ENCODE measurements at regions not wholly inside any gene's neighbourhood (a gene's known extent, or its start where the extent isn't known, plus 50 kb on each side); places are given as distances from the start of the nearest gene placed in this dataset.

DNA sequence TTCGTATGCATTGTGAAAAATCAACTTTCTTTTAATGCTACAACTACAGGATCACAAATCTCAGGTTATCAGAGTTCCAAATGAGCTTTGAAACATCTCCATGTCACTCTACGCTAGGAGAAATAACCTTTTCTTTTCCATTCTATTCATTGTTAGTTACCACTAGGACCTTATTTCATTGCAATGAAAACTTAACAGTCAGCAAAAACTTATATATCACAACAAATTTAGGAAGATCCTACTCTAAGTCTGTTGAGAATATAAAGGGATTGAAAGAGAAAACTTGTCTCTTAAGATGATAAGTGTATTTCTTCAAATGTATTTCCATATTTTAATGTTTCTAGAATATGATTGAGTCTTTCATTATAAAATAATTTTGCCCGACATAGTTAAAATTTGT, 539.1 kb downstream of the TMTC2 start:
- peaks cover 1% of the 10 kb centered on the region for H3K36me3 Mint-ChIP-seq (ENCODE audit: insufficient read depth)

DNA sequence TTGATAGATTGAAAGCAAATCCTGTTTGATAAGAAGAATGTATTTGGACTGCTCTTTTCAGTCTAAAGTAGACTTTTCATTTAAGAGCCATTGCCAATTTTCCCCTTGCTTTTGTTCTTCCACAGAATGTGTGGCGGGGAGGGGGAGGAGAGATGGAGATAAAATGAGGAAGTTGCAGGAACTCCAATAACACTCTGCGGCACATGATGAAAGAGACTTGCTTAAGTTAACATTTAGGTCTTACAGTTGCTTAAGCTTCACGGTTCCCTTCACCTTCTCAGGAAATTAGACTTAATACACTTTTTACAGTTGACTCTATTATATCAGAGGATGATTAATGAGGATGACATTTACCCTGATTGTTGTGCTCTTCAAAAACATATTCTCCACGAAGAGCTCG, 537.3 kb downstream of the TMTC2 start:
- H3K4me3 Mint-ChIP-seq (ENCODE audit: low read depth), result no peak overlapping the region
- H3K27ac Mint-ChIP-seq, result no peak overlapping the region
- no peaks in the 10 kb centered on the region for H3K36me3 Mint-ChIP-seq (ENCODE audit: insufficient read depth)
- H3K9me3 Mint-ChIP-seq (ENCODE audit: low read depth), result peaks cover 9% of the 10 kb centered on the region
- no peak for DNase-seq (ENCODE audit: low spot score, unreplicated experiment)
- TF ChIP-seq, protein P1, sequence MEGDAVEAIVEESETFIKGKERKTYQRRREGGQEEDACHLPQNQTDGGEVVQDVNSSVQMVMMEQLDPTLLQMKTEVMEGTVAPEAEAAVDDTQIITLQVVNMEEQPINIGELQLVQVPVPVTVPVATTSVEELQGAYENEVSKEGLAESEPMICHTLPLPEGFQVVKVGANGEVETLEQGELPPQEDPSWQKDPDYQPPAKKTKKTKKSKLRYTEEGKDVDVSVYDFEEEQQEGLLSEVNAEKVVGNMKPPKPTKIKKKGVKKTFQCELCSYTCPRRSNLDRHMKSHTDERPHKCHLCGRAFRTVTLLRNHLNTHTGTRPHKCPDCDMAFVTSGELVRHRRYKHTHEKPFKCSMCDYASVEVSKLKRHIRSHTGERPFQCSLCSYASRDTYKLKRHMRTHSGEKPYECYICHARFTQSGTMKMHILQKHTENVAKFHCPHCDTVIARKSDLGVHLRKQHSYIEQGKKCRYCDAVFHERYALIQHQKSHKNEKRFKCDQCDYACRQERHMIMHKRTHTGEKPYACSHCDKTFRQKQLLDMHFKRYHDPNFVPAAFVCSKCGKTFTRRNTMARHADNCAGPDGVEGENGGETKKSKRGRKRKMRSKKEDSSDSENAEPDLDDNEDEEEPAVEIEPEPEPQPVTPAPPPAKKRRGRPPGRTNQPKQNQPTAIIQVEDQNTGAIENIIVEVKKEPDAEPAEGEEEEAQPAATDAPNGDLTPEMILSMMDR (IDR thresholded peaks at IDR 0.05; ENCODE audit: unreplicated experiment), result no peak
- no peaks in the 10 kb centered on the region for H3K27me3 Mint-ChIP-seq
- no peaks in the 10 kb centered on the region for H3K4me1 Mint-ChIP-seq (ENCODE audit: low read depth)

More for the DNA sequence above, 539.1 kb downstream of the TMTC2 start:
- Mint-ChIP-seq H3K9me3 (ENCODE audit: low read depth) (peaks cover 27% of the 10 kb centered on the region), H3K4me3 (ENCODE audit: low read depth) (no peak overlapping the region), H3K27ac (no peak overlapping the region), H3K27me3 (no peaks in the 10 kb centered on the region), H3K4me1 (ENCODE audit: low read depth) (no peaks in the 10 kb centered on the region)
- TF ChIP-seq, protein P1 (IDR thresholded peaks at IDR 0.05; ENCODE audit: unreplicated experiment), result no peak
- no peak for DNase-seq (ENCODE audit: low spot score, unreplicated experiment)

DNA sequence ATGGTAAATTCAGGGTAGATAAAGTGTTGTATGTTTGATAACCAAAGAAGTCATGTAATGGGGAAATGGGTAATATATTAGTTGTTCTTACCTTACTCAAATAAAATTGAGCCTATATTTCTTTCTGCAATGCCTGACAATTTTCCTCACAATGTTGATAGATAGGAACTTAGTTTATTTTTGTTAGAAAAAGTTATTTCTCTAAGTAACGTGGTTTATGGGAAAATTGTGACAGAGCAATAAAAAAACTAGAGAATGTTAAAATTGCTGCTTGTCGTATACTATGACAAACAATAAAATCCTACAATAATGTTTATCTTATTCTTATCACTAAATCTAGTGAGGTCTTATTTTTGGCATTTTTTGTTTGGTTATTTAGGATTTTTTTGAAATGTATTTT, 534.1 kb downstream of the TMTC2 start:
- DNase-seq (ENCODE audit: low spot score, unreplicated experiment), result no peak
- Mint-ChIP-seq H3K27me3 (no peaks in the 10 kb centered on the region), H3K4me1 (ENCODE audit: low read depth) (no peaks in the 10 kb centered on the region), H3K9me3 (ENCODE audit: low read depth) (no peaks in the 10 kb centered on the region), H3K4me3 (ENCODE audit: low read depth) (no peak overlapping the region), H3K27ac (no peak overlapping the region), H3K36me3 (ENCODE audit: insufficient read depth) (no peaks in the 10 kb centered on the region)
- TF ChIP-seq, protein P1 (IDR thresholded peaks at IDR 0.05; ENCODE audit: unreplicated experiment), result no peak

DNA sequence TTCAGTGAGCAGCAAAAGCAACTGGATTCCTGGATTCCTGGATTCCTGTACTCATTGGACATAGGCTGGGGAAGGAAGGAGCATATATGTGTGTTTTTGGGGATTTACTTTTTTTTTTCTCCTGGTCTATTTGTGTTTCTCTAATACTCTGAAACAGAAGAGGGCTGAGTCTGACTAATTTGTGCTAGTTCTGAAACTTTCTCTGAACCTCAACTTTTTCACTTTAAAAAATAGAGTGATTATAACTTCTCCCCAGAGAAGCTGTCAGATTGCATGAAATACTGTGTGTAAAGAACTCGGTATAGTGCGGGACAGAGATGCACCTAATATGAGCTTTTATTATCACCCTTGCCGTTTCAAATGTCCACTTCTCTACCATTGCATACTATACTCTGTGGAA, 529.5 kb downstream of the TMTC2 start:
- Mint-ChIP-seq H3K27ac (no peak overlapping the region), H3K4me3 (ENCODE audit: low read depth) (no peak overlapping the region), H3K27me3 (no peaks in the 10 kb centered on the region), H3K36me3 (ENCODE audit: insufficient read depth) (no peaks in the 10 kb centered on the region), H3K4me1 (ENCODE audit: low read depth) (no peaks in the 10 kb centered on the region), H3K9me3 (ENCODE audit: low read depth) (no peaks in the 10 kb centered on the region)
- DNase-seq (ENCODE audit: low spot score, unreplicated experiment), result no peak
- TF ChIP-seq, protein P1 (IDR thresholded peaks at IDR 0.05; ENCODE audit: unreplicated experiment), result no peak

DNA sequence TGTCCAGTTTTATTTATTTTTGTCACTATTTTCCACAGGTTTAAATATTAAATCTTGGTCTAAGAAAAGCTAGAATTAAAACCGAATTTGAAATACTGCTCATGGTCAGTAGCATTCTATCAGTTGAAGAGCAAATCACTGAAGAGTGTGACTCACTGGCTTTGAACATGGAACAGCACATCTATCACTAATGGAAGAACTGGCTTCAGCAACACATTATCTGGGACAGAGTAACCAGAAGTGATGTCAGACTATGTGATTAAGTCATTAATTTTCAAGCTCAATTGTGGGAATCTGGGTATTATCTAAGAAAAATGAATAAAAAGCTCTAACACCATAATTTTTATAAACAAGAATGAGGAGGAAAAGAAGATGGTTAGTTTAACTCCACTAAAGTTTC, 527.5 kb downstream of the TMTC2 start:
- no peak for DNase-seq (ENCODE audit: low spot score, unreplicated experiment)
- Mint-ChIP-seq H3K27me3 (no peaks in the 10 kb centered on the region), H3K4me3 (ENCODE audit: low read depth) (no peak overlapping the region), H3K4me1 (ENCODE audit: low read depth) (no peaks in the 10 kb centered on the region), H3K9me3 (ENCODE audit: low read depth) (no peaks in the 10 kb centered on the region), H3K36me3 (ENCODE audit: insufficient read depth) (no peaks in the 10 kb centered on the region), H3K27ac (no peak overlapping the region)
- TF ChIP-seq, protein P1 (IDR thresholded peaks at IDR 0.05; ENCODE audit: unreplicated experiment), result no peak

Measured in progenitor cell of endocrine pancreas (in vitro differentiated cells).